GM18858 (cell line): ENCODE measurements at regions not wholly inside any gene's neighbourhood (a gene's known extent, or its start where the extent isn't known, plus 50 kb on each side); places are given as distances from the start of the nearest gene placed in this dataset.
"Not testable (repeated sequence)": the region's sequence is repeated elsewhere in the genome, so short reads cannot be mapped to it uniquely, and the experiment has no call there.

Experiments
- ATAC-seq: cut with Tn5 transposase; IDR thresholded peaks from one replicate; pipeline ENCODE4 v1.9.1; 2021; ENCODE audit not compliant: unreplicated experiment

DNA sequence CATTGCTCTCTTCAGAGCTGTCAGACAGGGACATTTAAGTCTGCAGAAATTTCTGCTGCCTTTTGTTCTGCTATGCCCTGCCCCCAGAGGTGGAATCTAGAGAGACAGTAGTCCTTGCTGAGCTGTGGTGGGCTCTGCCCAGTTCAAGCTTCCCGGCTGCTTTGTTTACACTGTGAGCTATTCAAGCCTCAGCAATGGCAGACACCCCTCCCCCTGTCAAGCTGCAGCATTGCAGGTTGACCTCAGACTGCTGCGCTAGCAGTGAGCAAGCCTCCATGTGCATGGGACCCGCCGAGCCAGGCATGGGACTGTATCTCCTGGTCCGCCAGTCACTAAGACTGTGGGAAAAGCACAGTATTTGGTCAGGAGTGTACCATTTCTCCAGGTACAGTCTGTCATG is 53.6 kb upstream of the MAPK10 start:
- not testable (repeated sequence) for ATAC-seq

DNA sequence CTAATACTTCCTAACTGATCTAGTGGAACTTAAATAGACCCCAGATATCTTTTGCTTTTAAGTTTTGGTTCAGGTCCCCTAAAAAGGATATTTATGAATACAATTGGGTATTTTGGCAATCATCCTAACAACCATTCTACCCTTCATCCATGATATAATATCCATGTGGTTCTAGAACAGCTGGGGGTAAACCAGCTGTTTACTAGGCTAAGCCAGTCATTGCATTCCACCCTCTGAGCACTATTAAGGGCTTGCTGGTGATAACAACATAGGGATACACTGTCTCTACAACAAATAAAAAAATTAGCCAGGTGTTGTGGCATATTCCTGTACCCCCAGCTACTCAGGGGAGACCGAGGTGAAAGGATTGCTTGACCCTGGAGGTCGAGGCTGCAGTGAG is 54.8 kb upstream of the MAPK10 start:
- ATAC-seq: no peak

GRCh38 chr4:86416081-86416480 is 56.2 kb upstream of the MAPK10 start:
- ATAC-seq: no peak

- no peak for ATAC-seq
Measured at GRCh38 chr4:86421461-86421860, 61.6 kb upstream of the MAPK10 start.

DNA sequence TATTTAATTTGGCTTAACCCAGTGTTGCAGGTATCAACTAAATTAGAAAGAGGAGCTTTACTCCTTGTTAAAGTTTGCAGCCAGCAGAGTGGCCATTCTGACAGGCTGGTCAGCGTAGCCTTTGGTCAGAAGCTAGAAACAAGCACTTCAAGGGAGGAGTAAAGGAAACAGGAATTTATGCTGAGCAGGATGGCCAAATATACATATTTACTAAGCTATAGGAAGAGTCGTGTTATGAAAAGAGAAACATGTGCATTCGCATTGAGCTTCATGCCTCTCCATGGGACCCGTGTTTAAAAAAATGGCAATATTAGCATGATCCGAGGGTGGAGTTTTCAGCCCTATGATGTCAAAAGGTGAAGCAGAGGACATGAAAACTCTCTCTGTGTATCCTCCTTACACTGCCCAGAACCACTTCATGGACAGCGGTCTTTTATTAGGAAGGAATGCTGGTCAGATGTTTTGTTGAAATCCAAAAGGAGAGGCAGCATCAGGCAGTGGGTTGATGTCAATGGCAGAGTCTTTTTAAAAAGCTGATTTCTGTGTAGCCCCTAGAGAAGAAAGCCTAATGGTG is 71.8 kb upstream of the MAPK10 start:
- no peak for ATAC-seq

DNA sequence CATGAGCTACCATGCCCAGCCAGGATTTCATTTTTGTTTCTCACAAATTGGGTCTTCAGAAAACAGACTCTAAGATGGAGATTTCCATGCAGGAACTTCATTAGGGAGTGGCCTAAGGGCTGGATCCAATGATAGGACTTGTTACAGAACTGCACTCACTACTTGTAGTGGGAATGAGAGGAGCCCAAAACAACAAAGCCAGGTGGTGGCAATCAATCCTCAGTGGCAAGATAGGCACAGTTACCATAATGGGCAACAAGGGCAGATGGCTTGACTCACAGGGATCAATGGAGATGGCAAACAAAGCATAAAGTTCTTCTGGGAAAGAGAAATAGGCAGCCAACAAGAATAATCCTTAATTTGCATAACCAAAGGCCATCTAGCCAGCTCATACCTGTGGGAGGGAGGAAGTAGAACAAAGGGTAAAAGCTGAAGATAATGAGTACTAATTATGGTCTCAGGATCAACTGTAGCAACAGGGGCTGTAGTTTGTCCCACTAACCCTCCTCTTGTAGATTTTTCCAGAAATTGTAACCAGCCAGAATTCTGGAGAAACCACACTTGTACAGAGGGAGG is 72.8 kb upstream of the MAPK10 start:
- no peak for ATAC-seq

- no peak for ATAC-seq
Measured at GRCh38 chr4:86439293-86439692, 79.4 kb upstream of the MAPK10 start.

GRCh38 chr4:86441175-86441936 is 81.5 kb upstream of the MAPK10 start:
- ATAC-seq: peak; percentile 69

DNA sequence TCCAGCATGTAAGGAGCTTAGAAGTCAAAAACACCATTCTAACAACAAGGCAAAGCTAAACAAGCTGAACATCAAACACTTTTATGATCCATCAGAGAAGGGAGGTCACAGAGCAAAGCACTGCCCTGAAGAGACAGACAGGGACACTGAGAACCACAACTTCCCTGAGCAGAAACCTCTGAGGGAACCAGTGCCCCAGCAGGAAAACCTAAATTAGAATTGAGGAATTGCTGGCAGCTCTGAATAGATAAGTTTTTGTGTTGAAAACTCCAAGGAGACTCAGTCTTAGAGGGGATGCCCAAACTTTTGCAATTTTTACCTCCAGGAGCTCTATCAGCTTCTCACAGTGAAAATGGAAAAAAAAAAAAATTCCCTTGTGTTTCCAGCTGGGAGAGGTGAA is 83.0 kb upstream of the MAPK10 start:
- ATAC-seq: no peak

- ATAC-seq: no peak
Measured at GRCh38 chr4:86443495-86443894, 83.6 kb upstream of the MAPK10 start.

DNA sequence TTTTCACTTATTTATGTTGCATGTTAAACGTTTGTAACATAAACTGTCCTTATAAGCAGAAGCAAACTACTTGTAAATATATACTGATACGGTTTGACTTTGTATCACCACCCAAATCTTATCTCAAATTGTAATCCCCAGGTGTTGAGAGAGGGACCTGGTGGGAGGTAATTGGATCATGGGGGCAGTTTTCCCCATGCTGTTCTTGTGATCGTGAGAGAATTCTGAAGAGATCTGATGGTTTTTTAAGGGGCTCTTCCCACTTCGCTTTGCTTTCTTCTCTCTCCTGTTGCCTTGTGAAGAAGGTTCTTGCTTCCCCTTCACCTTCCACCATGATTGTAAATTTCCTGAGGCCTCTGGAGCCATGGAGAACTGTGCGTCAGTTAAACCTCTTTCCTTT is 87.1 kb upstream of the MAPK10 start:
- ATAC-seq: no peak

DNA sequence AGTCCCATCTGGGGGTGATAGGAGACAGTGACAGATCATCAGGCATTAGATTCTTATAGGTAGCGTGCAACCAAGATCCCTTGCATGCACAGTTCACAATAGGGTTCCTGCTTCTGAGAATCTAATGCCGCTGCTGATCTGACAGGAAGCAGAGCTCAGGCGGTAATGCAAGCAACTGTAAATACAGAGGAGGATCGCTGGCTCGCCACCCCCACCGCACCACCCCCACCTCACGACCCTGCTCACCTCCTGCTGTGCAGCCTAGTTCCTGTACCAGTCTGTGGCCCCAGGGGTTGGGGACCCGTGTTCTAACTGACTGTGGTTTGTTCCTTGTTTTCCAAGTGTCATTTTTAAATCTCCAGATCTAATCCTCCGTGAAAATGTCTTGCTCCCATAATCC is 89.0 kb upstream of the MAPK10 start:
- ATAC-seq: no peak

GRCh38 chr4:86449746-86450588 is 90.1 kb upstream of the MAPK10 start:
- ATAC-seq: no peak

GRCh38 chr4:86450861-86451260 is 91.0 kb upstream of the MAPK10 start:
- no peak for ATAC-seq

DNA sequence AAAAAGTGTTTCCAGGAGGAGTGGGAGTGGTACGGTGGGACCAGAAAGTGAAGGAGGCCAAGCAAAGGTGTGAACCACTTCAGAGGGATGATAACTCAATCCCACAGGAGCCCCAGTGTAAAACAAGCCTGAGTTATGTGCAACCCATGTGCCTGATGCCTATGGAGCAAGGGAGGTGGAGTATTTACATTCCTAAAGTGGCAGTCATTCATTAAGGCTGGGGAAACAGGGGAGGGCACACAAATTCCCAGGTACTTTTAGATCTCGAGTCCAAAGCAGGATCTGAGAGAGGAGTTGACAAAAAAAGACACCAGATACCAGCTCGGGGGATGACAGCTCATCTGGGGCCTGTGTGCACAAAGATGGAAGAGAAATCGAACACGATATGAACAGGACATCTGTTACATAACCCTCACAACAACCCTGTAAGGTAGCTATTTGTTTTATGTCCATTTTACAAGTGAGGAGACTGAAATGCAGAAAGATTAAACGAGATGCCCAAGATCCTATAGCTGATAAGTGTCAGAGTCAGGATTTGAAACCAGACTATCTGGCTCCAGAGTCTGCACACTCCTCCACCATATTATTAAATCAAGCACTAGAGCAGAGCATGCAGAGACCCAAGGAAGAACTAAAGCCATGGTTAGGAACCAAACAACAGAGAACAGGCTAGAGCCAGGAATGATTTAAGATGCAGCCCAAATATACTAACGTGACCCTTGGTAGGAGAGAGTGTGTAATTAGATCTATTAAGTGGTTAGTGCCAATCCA is 91.9 kb upstream of the MAPK10 start:
- no peak for ATAC-seq

GRCh38 chr4:86452422-86452891 is 92.6 kb upstream of the MAPK10 start:
- ATAC-seq: no peak

- no peak for ATAC-seq
Measured at GRCh38 chr4:86452924-86453531, 93.2 kb upstream of the MAPK10 start.

DNA sequence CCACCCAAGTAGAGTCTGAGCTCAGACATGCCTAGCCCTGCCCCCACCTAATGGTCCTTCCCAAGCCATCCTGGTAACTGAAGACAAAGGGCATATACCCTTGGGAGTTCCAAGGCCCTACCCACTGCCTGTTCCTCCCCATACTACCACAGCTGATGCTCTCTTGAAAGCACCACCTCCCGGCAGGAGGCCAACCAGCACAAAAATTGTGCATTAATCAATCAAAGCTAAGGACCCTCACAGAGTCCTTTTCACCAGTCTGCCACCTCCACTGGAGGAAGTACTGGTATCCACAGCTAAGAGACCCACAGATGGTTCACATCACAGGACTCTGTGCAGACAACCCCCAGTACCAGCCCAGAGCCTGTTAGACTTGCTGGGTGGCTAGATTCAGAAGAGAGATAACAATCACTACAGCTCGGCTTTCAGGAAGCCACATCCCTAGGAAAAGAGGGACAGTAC is 93.8 kb upstream of the MAPK10 start:
- not testable (repeated sequence) for ATAC-seq

DNA sequence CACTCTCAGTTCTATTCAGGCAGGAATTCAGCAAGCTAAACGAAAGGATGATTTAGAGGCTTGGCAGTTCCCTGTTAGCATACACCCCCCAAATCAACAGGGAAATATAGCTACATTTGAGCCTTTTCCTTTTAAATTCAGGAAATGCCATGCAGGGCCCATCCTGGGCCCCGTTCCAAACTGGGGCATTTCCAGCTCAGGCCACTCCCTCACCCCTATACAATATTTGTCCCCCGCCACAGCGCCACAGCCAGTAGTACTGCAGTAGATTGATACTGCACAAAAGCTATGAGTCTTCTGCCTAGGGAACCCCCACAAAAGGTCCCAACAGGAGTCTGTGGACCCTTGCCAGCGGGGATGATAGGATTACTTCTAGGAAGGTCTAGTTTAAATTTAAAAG is 102.0 kb upstream of the MAPK10 start:
- ATAC-seq: no peak

DNA sequence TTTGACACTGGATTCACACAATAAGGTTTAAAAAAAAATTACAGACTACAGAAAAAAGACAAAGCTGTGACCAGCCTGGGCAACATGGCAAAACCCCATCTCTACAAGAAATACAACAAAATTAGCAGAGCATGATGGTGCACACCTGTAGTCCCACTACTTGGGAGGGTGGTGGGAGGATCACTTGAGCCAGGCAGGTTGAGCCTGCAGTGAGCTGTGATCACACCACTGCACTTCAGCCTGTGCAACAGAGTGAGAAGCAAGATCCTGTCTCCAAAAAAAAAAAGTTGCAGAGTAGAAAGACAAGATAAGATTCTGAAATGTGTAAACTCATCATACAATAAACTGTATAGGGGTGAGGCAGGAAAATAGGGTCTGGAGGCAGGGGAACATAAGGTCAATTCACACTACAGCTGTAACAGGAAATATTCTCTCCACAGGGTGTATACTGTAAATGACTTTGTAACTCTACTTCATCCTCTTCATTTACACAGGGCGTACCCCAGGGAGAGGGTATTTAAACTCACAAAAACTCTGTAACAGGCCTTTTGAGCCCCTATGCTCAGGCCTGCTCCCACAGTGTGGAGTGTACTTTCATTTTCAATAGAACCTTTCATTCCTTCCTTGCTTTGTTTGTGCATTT is 112.6 kb upstream of the MAPK10 start:
- no peak for ATAC-seq
